Thyroid gland (tissue), 4 donors: ENCODE measurements at regions not wholly inside any gene's neighbourhood (a gene's known extent, or its start where the extent isn't known, plus 50 kb on each side); places are given as distances from the start of the nearest gene placed in this dataset.

Experiments used
- CTCF ChIP-seq, 6 experiments: fragments of 200-600 bp in 3 of 6; fragments of 450-650 bp in 3 of 6; sonication (generic) in 3 of 6; IDR thresholded peaks; one replicate each; pipeline ENCODE4 v1.5.1; 2016 to 2019; ENCODE audit warnings: antibody characterized with exemption in 6 of 6, mild to moderate bottlenecking in 2 of 6, inconsistent platforms in 1 of 6, moderate library complexity in 1 of 6
- POLR2A ChIP-seq, 2 donors: fragments of 450-650 bp; IDR thresholded peaks; one replicate each; pipeline ENCODE4 v1.6.1; 2017; ENCODE audit warnings: antibody characterized with exemption in 2 of 2, mild to moderate bottlenecking in 2 of 2, moderate library complexity in 1 of 2

- TF ChIP-seq CTCF (IDR thresholded peaks at IDR 0.05) (no peak), POLR2A (IDR thresholded peaks at IDR 0.05) (no peak)
Measured at GRCh38 chr20:11797156-11797555, 120.5 kb upstream of the BTBD3 start.
